SU-DHL-6 (cell line): ENCODE measurements at regions not wholly inside any gene's neighbourhood (a gene's known extent, or its start where the extent isn't known, plus 50 kb on each side); places are given as distances from the start of the nearest gene placed in this dataset.

ENCODE experiments used
- H2AFZ ChIP-seq: fragments of 200-600 bp; sonication (generic); 2 replicates; pipeline ENCODE4 v1.6.1; 2014; ENCODE audit warnings: low read depth, mild to moderate bottlenecking, moderate library complexity, mixed read lengths, antibody characterized with exemption, low read length; ENCODE audit not compliant: severe bottlenecking
- H3F3A ChIP-seq: fragments of 200-600 bp; shearing (Covaris generic); 2 replicates; pipeline ENCODE4 v1.6.0; 2016; ENCODE audit warnings: antibody characterized with exemption, mild to moderate bottlenecking; ENCODE audit not compliant: insufficient read depth
- H3K27ac ChIP-seq: fragments of 200-600 bp; sonication (generic); 2 replicates; pipeline ENCODE4 v1.5.1; 2016; ENCODE audit warnings: low read depth, mild to moderate bottlenecking, low read length, moderate library complexity, mixed read lengths
- H3K27me3 ChIP-seq: fragments of 200-600 bp; sonication (generic), shearing (Covaris generic); 2 replicates; pipeline ENCODE4 v1.6.0; 2014; ENCODE audit warnings: mild to moderate bottlenecking, low read length
- H3K36me3 ChIP-seq: fragments of 200-600 bp; sonication (generic); 2 replicates; pipeline ENCODE4 v1.6.1; 2014; ENCODE audit warnings: mild to moderate bottlenecking, low read length, mixed read lengths
- H3K4me2 ChIP-seq: fragments of 300-600, 200-600 bp; shearing (Covaris generic), sonication (generic); 2 replicates; pipeline ENCODE4 v1.6.0; 2014; ENCODE audit warnings: low read length, low read depth, mild to moderate bottlenecking; ENCODE audit not compliant: poor library complexity, severe bottlenecking
- H3K4me3 ChIP-seq: fragments of 200-600 bp; sonication (generic); 2 replicates; pipeline ENCODE4 v1.5.1; 2014; ENCODE audit warnings: antibody characterized with exemption, low read length, mild to moderate bottlenecking, mixed read lengths; ENCODE audit not compliant: insufficient read depth, poor library complexity, severe bottlenecking
- H3K79me2 ChIP-seq: fragments of 200-600 bp; sonication (generic); 2 replicates; pipeline ENCODE4 v1.6.1; 2014; ENCODE audit warnings: mild to moderate bottlenecking, low read length, moderate library complexity; ENCODE audit not compliant: insufficient read depth
- H3K9ac ChIP-seq: fragments of 200-600 bp; sonication (generic); 2 replicates; pipeline ENCODE4 v1.7.0; 2014; ENCODE audit warnings: mild to moderate bottlenecking, low read length
- H3K9me2 ChIP-seq: fragments of 200-600 bp; sonication (generic); replicated peaks from 2 replicates; pipeline ENCODE4 v1.6.1; 2014; ENCODE audit warnings: low read length; ENCODE audit not compliant: insufficient read depth
- H3K9me3 ChIP-seq: fragments of 200-600 bp; sonication (generic); 2 replicates; pipeline ENCODE4 v1.6.1; 2014; ENCODE audit warnings: low read length, mixed read lengths; ENCODE audit not compliant: insufficient read depth
- H4K20me1 ChIP-seq: fragments of 200-600 bp; sonication (generic); 2 replicates; pipeline ENCODE4 v1.6.1; 2014; ENCODE audit warnings: low read depth, mild to moderate bottlenecking, antibody characterized with exemption, low read length, moderate library complexity, mixed read lengths
- CTCF ChIP-seq: fragments of 200-600 bp; sonication (generic); IDR thresholded peaks from one replicate; pipeline ENCODE4 v1.5.1; 2017; ENCODE audit warnings: antibody characterized with exemption, mild to moderate bottlenecking, low read length, moderate library complexity; ENCODE audit not compliant: insufficient read depth, poor library complexity, severe bottlenecking
- EZH2phosphoT487 ChIP-seq: fragments of 200-600 bp; sonication (generic), shearing (Covaris generic); conservative IDR thresholded peaks from 2 replicates; pipeline ENCODE4 v1.6.1; 2018; ENCODE audit warnings: mild to moderate bottlenecking, antibody characterized with exemption, low read length, moderate library complexity, mixed read lengths

- no peaks in the 10 kb centered on the region for H3K79me2 ChIP-seq
- H3K9ac ChIP-seq, result no peak overlapping the region
- no peaks in the 10 kb centered on the region for H3K9me3 ChIP-seq
- H4K20me1 ChIP-seq, result no peaks in the 10 kb centered on the region
- no peak overlapping the region for H2AFZ ChIP-seq
- no peaks in the 10 kb centered on the region for H3K9me2 ChIP-seq
- no peak overlapping the region for H3K4me2 ChIP-seq
- no peak for TF ChIP-seq EZH2phosphoT487
- no peak for TF ChIP-seq CTCF
- H3K27ac ChIP-seq, result no peak overlapping the region
- no peak overlapping the region for H3K4me3 ChIP-seq
- no peaks in the 10 kb centered on the region for H3K36me3 ChIP-seq
- no peaks in the 10 kb centered on the region for H3F3A ChIP-seq
- no peaks in the 10 kb centered on the region for H3K27me3 ChIP-seq
Measured at GRCh38 chr12:77486872-77487271, 343.8 kb upstream of the NAV3 start.

- Histone ChIP-seq H3K4me2 (no peak overlapping the region), H3K9ac (no peak overlapping the region), H3F3A (no peaks in the 10 kb centered on the region), H3K27me3 (no peaks in the 10 kb centered on the region), H4K20me1 (no peaks in the 10 kb centered on the region), H2AFZ (no peak overlapping the region), H3K4me3 (no peak overlapping the region), H3K27ac (no peak overlapping the region), H3K9me2 (no peaks in the 10 kb centered on the region), H3K36me3 (no peaks in the 10 kb centered on the region), H3K9me3 (no peaks in the 10 kb centered on the region), H3K79me2 (no peaks in the 10 kb centered on the region)
- no peak for TF ChIP-seq CTCF
- TF ChIP-seq EZH2phosphoT487, result no peak
Measured at GRCh38 chr12:77485961-77486854, 344.5 kb upstream of the NAV3 start.

- no peaks in the 10 kb centered on the region for H4K20me1 ChIP-seq
- H3K36me3 ChIP-seq, result no peaks in the 10 kb centered on the region
- H3F3A ChIP-seq, result no peaks in the 10 kb centered on the region
- H3K27ac ChIP-seq, result no peak overlapping the region
- H2AFZ ChIP-seq, result no peak overlapping the region
- H3K9ac ChIP-seq, result no peak overlapping the region
- H3K27me3 ChIP-seq, result no peaks in the 10 kb centered on the region
- TF ChIP-seq EZH2phosphoT487 (no peak), CTCF (no peak)
- no peaks in the 10 kb centered on the region for H3K79me2 ChIP-seq
- no peaks in the 10 kb centered on the region for H3K9me2 ChIP-seq
- no peak overlapping the region for H3K4me2 ChIP-seq
- no peak overlapping the region for H3K4me3 ChIP-seq
- H3K9me3 ChIP-seq, result no peaks in the 10 kb centered on the region
Measured at GRCh38 chr12:77481687-77482086, 349.0 kb upstream of the NAV3 start.
